Neural progenitor cell (in vitro differentiated cells): ENCODE measurements at regions not wholly inside any gene's neighbourhood (a gene's known extent, or its start where the extent isn't known, plus 50 kb on each side); places are given as distances from the start of the nearest gene placed in this dataset.

Experiments
- EZH2 ChIP-seq: fragments of 200-600 bp; sonication (generic); IDR thresholded peaks from 2 replicates; pipeline ENCODE4 v1.6.1; 2017; ENCODE audit warnings: antibody characterized with exemption, mild to moderate bottlenecking, moderate library complexity
- TF ChIP-seq, protein P1 (sequence below): fragments of 200-600 bp; sonication (generic); IDR thresholded peaks from 2 replicates; pipeline ENCODE4 v1.5.1; 2017; ENCODE audit warnings: antibody characterized with exemption, mild to moderate bottlenecking

DNA sequence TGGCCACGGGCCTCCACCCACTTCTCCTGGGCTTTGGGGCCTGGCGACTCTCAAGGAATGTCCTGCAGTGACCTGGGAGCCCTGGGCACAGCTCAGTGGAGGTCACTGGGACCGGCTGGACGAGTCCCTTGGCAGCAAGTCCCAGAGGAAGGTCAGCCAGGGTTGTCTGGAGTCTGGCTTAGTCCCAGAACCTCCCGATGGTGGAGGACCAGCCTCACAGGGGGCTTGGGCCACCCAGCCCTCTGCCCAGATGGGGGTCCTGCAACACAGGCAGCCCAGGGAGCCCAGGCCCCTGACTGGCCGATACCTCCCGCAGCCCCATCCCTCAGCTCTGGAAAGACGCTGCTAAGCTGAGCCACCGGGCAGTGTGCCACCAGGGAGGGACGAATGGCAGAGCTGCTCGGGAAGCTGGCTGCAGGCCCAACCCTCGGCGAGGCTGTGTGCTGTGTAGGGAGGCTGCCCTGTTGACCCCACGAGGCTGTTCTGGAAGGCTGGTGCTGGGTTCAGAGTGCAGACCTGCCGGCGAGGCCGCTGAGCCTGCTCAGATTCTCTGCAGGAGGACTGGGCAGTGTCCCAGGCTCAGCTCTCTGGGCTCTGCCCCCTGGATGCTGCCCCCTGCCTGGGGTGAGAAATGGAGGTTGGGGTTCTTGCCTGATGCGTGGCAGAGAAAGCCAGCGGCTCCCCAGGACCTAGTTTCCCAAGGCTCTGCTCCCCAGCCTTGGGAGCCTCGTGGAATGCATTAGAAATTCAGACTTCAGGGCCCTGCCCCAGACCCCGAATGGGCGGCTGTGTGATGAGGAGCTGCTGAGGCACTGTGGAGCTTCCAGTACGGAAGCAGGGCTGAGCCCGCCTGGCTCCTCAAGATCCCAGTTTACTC is 61.7 kb downstream of the ADRA2C start:
- TF ChIP-seq, protein P1, sequence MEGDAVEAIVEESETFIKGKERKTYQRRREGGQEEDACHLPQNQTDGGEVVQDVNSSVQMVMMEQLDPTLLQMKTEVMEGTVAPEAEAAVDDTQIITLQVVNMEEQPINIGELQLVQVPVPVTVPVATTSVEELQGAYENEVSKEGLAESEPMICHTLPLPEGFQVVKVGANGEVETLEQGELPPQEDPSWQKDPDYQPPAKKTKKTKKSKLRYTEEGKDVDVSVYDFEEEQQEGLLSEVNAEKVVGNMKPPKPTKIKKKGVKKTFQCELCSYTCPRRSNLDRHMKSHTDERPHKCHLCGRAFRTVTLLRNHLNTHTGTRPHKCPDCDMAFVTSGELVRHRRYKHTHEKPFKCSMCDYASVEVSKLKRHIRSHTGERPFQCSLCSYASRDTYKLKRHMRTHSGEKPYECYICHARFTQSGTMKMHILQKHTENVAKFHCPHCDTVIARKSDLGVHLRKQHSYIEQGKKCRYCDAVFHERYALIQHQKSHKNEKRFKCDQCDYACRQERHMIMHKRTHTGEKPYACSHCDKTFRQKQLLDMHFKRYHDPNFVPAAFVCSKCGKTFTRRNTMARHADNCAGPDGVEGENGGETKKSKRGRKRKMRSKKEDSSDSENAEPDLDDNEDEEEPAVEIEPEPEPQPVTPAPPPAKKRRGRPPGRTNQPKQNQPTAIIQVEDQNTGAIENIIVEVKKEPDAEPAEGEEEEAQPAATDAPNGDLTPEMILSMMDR = no peak
- no peak for TF ChIP-seq EZH2
